ENCODE measurements at regions not wholly inside any gene's neighbourhood (a gene's known extent, or its start where the extent isn't known, plus 50 kb on each side); places are given as distances from the start of the nearest gene placed in this dataset.

DNA sequence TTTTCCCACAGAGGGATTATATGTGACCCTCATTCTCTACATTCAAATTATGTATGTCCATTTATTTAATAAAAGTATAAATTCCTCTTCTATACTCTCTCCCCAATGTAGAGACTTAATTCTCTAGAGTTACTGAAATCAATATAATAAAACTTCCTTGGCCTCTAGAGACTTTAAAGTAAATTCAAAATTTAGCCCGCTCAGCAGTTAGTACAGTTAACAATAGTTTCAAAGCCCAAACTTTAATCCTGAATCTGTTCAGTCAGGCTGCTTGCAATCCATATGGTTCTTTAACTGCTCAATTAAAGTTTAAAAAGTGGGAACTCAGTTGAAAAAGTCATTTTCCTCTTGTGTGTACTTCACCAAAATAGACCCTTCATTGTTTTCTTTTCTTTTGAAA, 2558.4 kb downstream of the ARAP2 start:
- H3K79me2 ChIP-seq (ENCODE audit: low read length): no peaks in the 10 kb centered on the region
- no peaks in the 10 kb centered on the region for H3K9me3 ChIP-seq (ENCODE audit: low read length)
- no peaks in the 10 kb centered on the region for H4K20me1 ChIP-seq (ENCODE audit: low read length)
- no peaks in the 10 kb centered on the region for H3K9me2 ChIP-seq (replicated peaks; ENCODE audit: low read length)
- ATAC-seq: no peak
- H2AFZ ChIP-seq (ENCODE audit: low read length): no peak overlapping the region
- no peak overlapping the region for H3K27ac ChIP-seq (ENCODE audit: low read length)
- H3K36me3 ChIP-seq (ENCODE audit: low read depth, low read length): no peaks in the 10 kb centered on the region
- BruUV-seq (replicated peaks): no TSS peak
- H3K4me2 ChIP-seq (ENCODE audit: low read length): no peak overlapping the region
- CTCF ChIA-PET: no interaction called here
- H3K9ac ChIP-seq (ENCODE audit: low read length): no peak overlapping the region
- POLR2A ChIA-PET (ENCODE audit: unreplicated experiment): no interaction called here
- TF ChIP-seq EZH2 (IDR thresholded peaks at IDR 0.05; ENCODE audit: low read length, unreplicated experiment) (no peak), CTCF (conservative IDR thresholded peaks at IDR 0.05; ENCODE audit: low read depth, low read length) (no peak)
- H3K27me3 ChIP-seq (ENCODE audit: low read length): no peaks in the 10 kb centered on the region
- DNase-seq: no peak
- H3F3A ChIP-seq (ENCODE audit: low read length, unreplicated experiment): no peaks in the 10 kb centered on the region
- H3K4me3 ChIP-seq (ENCODE audit: low read length): no peak overlapping the region
- intact Hi-C loops (cut with micrococcal nuclease): no loop called here
- H3K4me1 ChIP-seq (ENCODE audit: insufficient read depth, low read length): no peaks in the 10 kb centered on the region

GRCh38 chr4:33696041-33696440, 2548.3 kb downstream of the ARAP2 start:
- no peak overlapping the region for H3K4me2 ChIP-seq (ENCODE audit: low read length)
- H3K9me3 ChIP-seq (ENCODE audit: low read length): no peaks in the 10 kb centered on the region
- H3K27me3 ChIP-seq (ENCODE audit: low read length): no peaks in the 10 kb centered on the region
- intact Hi-C loops (cut with micrococcal nuclease): no loop called here
- POLR2A ChIA-PET (ENCODE audit: unreplicated experiment): no interaction called here
- no peak overlapping the region for H3K4me3 ChIP-seq (ENCODE audit: low read length)
- H4K20me1 ChIP-seq (ENCODE audit: low read length): no peaks in the 10 kb centered on the region
- DNase-seq: peak; percentile 18
- no peaks in the 10 kb centered on the region for H3K79me2 ChIP-seq (ENCODE audit: low read length)
- BruUV-seq (replicated peaks): no TSS peak
- H2AFZ ChIP-seq (ENCODE audit: low read length): no peak overlapping the region
- no peak overlapping the region for H3K27ac ChIP-seq (ENCODE audit: low read length)
- TF ChIP-seq CTCF (conservative IDR thresholded peaks at IDR 0.05; ENCODE audit: low read depth, low read length) (no peak), EZH2 (IDR thresholded peaks at IDR 0.05; ENCODE audit: low read length, unreplicated experiment) (no peak), EZH2phosphoT487 (IDR thresholded peaks at IDR 0.05; ENCODE audit: borderline replicate concordance, low read length) (no peak)
- H3F3A ChIP-seq (ENCODE audit: low read length, unreplicated experiment): no peaks in the 10 kb centered on the region
- no peaks in the 10 kb centered on the region for H3K36me3 ChIP-seq (ENCODE audit: low read depth, low read length)
- no peaks in the 10 kb centered on the region; the same call in 1 of the 2 replicates for H3K4me1 ChIP-seq (ENCODE audit: insufficient read depth, low read length)
- ATAC-seq: no peak
- no peak overlapping the region for H3K9ac ChIP-seq (ENCODE audit: low read length)
- no peaks in the 10 kb centered on the region for H3K9me2 ChIP-seq (replicated peaks; ENCODE audit: low read length)
- CTCF ChIA-PET: no interaction called here

DNA sequence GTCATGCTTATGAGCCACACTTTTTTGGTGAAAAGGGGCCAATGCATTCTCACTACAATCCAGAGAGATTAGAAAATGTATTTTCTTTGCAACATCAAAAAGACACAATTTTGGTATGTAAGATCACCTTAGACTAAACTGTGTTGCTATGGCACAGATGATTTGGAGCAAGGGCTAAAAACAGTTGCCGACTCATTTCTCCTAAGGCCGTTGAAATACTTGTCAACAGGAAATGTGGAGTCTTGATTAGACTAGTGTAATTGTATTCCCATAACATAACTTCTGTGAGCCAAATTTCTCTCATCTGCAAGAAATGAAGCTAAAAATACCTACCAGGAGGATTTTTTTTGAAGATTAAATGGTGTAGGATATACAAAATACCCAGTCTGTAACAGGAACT, 2547.7 kb downstream of the ARAP2 start:
- DNase-seq (no peak), ATAC-seq (no peak)
- Histone ChIP-seq H4K20me1 (ENCODE audit: low read length) (no peaks in the 10 kb centered on the region), H3K4me2 (ENCODE audit: low read length) (no peak overlapping the region), H3K27me3 (ENCODE audit: low read length) (no peaks in the 10 kb centered on the region), H3K9ac (ENCODE audit: low read length) (no peak overlapping the region), H3K27ac (ENCODE audit: low read length) (no peak overlapping the region), H3K9me2 (replicated peaks; ENCODE audit: low read length) (no peaks in the 10 kb centered on the region), H3K4me3 (ENCODE audit: low read length) (no peak overlapping the region), H3K4me1 (ENCODE audit: insufficient read depth, low read length) (no peaks in the 10 kb centered on the region; the same call in 1 of the 2 replicates), H2AFZ (ENCODE audit: low read length) (peak overlapping the region; percentile 31; the same call in 1 of the 2 replicates), H3F3A (ENCODE audit: low read length, unreplicated experiment) (no peaks in the 10 kb centered on the region), H3K36me3 (ENCODE audit: low read depth, low read length) (no peaks in the 10 kb centered on the region), H3K9me3 (ENCODE audit: low read length) (no peaks in the 10 kb centered on the region), H3K79me2 (ENCODE audit: low read length) (no peaks in the 10 kb centered on the region)
- ChIA-PET POLR2A (ENCODE audit: unreplicated experiment) (no interaction called here), CTCF (no interaction called here)
- BruUV-seq (replicated peaks): no TSS peak
- intact Hi-C loops (cut with micrococcal nuclease): no loop called here
- no peak for TF ChIP-seq EZH2phosphoT487 (IDR thresholded peaks at IDR 0.05; ENCODE audit: borderline replicate concordance, low read length)
- TF ChIP-seq EZH2 (IDR thresholded peaks at IDR 0.05; ENCODE audit: low read length, unreplicated experiment): no peak
- no peak for TF ChIP-seq CTCF (conservative IDR thresholded peaks at IDR 0.05; ENCODE audit: low read depth, low read length)
